HepG2 (cell line): ENCODE measurements at regions not wholly inside any gene's neighbourhood (a gene's known extent, or its start where the extent isn't known, plus 50 kb on each side); places are given as distances from the start of the nearest gene placed in this dataset.

Experiments
- ATAC-seq: fragments of 200-7000 bp; cut with Tn5 transposase; 3 replicates; pipeline ENCODE4 v1.9.1; 2020; ENCODE audit warnings: mild to moderate bottlenecking, moderate library complexity
- BruUV-seq: library from RNA; stranded (reverse); fragments of 400-500 nt; replicated peaks from 2 replicates; lab custom pipeline; 2021; lab: Mats Ljungman, UMichigan
- CTCF ChIA-PET: fragments of 300-600 bp; formaldehyde crosslinking; extraction: SDS; loops from one replicate; lab custom pipeline; 2021; ENCODE audit warnings: low total read pairs, inconsistent platforms, low intra/inter-chr PET ratio; lab: Yijun Ruan, JAX
- POLR2A ChIA-PET: fragments of 350-600 bp; sonication (Branson Sonifier 250); formaldehyde crosslinking; loops from one replicate; lab custom pipeline; 2020; ENCODE audit warnings: antibody characterized with exemption, inconsistent platforms; lab: Yijun Ruan, JAX
- DNase-seq: peaks from one replicate; pipeline ENCODE4 v3.0.0-alpha.2; 2015; ENCODE audit warnings: low spot score
- FAIRE-seq: peaks from 3 replicates; lab custom pipeline; 2011; peaks lifted over from hg19 to GRCh38; lab: Jason Lieb, UNC
- H2AFZ ChIP-seq: one replicate; pipeline ENCODE4 v1.6.1; 2011; ENCODE audit warnings: low read length, inconsistent platforms
- H3K27ac ChIP-seq: fragments of 300-600 bp; 3 replicates; pipeline ENCODE4 v1.8.0; 2011; ENCODE audit warnings: mixed run types, mild to moderate bottlenecking, mixed read lengths, low read length, inconsistent platforms; ENCODE audit not compliant: insufficient read depth; ENCODE audit errors: extremely low read length
- H3K27me3 ChIP-seq, 2 experiments: fragments of 200-600 bp in 1 of 2; 2 replicates in 1 of 2; 3 replicates in 1 of 2; pipeline versions ENCODE4 v1.6.0 to v1.8.0; 2011; ENCODE audit warnings: low read length in 2 of 2, mild to moderate bottlenecking in 2 of 2, moderate library complexity in 2 of 2, inconsistent platforms in 1 of 2; ENCODE audit not compliant: insufficient read depth in 2 of 2, control insufficient read depth in 1 of 2
- H3K36me3 ChIP-seq, 2 experiments: fragments of 200-600 bp in 1 of 2; replicated peaks in 1 of 2; 2 replicates in 1 of 2; 3 replicates in 1 of 2; pipeline versions ENCODE4 v1.5.1 to v1.8.0; 2011; ENCODE audit warnings: low read length in 2 of 2, inconsistent platforms in 1 of 2; ENCODE audit not compliant: insufficient read depth in 2 of 2, control insufficient read depth in 1 of 2
- H3K4me1 ChIP-seq: 2 replicates; pipeline ENCODE4 v1.5.1; 2012; ENCODE audit warnings: low read length, inconsistent platforms; ENCODE audit not compliant: insufficient read depth
- H3K4me2 ChIP-seq: 2 replicates; pipeline ENCODE4 v1.6.0; 2011; ENCODE audit warnings: low read depth, low read length, inconsistent platforms
- H3K4me3 ChIP-seq, 3 experiments: fragments of 200-600 bp in 1 of 3; sonication (generic), shearing (Covaris generic) in 1 of 3; replicated peaks in 1 of 3; 2 replicates each; pipeline ENCODE4 v1.5.1; 2011 to 2016; ENCODE audit warnings: low read length in 3 of 3, inconsistent platforms in 2 of 3, low read depth in 2 of 3, mild to moderate bottlenecking in 2 of 3, control low read depth in 1 of 3, mixed read lengths in 1 of 3; ENCODE audit not compliant: insufficient read depth in 1 of 3
- H3K79me2 ChIP-seq: one replicate; pipeline ENCODE4 v1.6.1; 2011; ENCODE audit warnings: low read length, inconsistent platforms; ENCODE audit not compliant: insufficient read depth
- H3K9ac ChIP-seq: 2 replicates; pipeline ENCODE4 v1.6.0; 2011; ENCODE audit warnings: mild to moderate bottlenecking, low read depth, low read length, inconsistent platforms; ENCODE audit not compliant: insufficient read depth
- H3K9me3 ChIP-seq: 2 replicates; pipeline ENCODE4 v1.5.1; 2012; ENCODE audit warnings: mild to moderate bottlenecking, low read length
- H4K20me1 ChIP-seq: 2 replicates; pipeline ENCODE4 v1.6.0; 2011; ENCODE audit warnings: inconsistent platforms, mild to moderate bottlenecking, low read length, moderate library complexity; ENCODE audit not compliant: insufficient read depth
- EZH2 ChIP-seq: conservative IDR thresholded peaks from 2 replicates; pipeline ENCODE4 v1.6.1; 2012; ENCODE audit warnings: mild to moderate bottlenecking, low read depth, low read length, moderate library complexity
- HIVEP1 ChIP-seq: sonication (generic); formaldehyde crosslinking; IDR thresholded peaks from 2 replicates; pipeline ENCODE4 v1.4.0; 2020; ENCODE audit warnings: mild to moderate bottlenecking, missing genetic modification reagents
- STAG1 ChIP-seq: sonication (generic); formaldehyde crosslinking; IDR thresholded peaks from 2 replicates; pipeline ENCODE4 v1.4.0; 2020; ENCODE audit warnings: missing genetic modification reagents
- ZNF12 ChIP-seq: sonication (generic); formaldehyde crosslinking; IDR thresholded peaks from 2 replicates; pipeline ENCODE4 v1.5.0; 2020; ENCODE audit warnings: missing genetic modification reagents
- ZNF282 ChIP-seq: fragments of 450-650 bp; IDR thresholded peaks from 2 replicates; pipeline ENCODE4 v1.6.1; 2018; ENCODE audit not compliant: partially characterized antibody
- ZNF572 ChIP-seq: sonication (generic); formaldehyde crosslinking; IDR thresholded peaks from 2 replicates; pipeline ENCODE4 v1.5.1; 2020; ENCODE audit warnings: mild to moderate bottlenecking, missing genetic modification reagents
- ZNF674 ChIP-seq: sonication (generic); formaldehyde crosslinking; IDR thresholded peaks from 2 replicates; pipeline ENCODE4 v1.5.0; 2020; ENCODE audit warnings: low read depth, mild to moderate bottlenecking, missing genetic modification reagents
- ZNF724P ChIP-seq: sonication (generic); formaldehyde crosslinking; IDR thresholded peaks from 2 replicates; pipeline ENCODE4 v1.8.0; 2022; ENCODE audit warnings: missing genetic modification reagents, borderline replicate concordance
- WGBS: methylation state at CpG from one replicate; pipeline ENCODE4 v1.1.6; 2017; ENCODE audit warnings: low lambda C conversion rate; 5-methylcytosine and 5-hydroxymethylcytosine counted together
- in situ Hi-C: cut with HindIII; loops from 2 replicates; pipeline ENCODE4 v1.10.0; 2017; ENCODE audit warnings: low pct_unique_long_range_greater_than_20kb; ENCODE audit not compliant: extremely low pct_ligation_motif_present
- intact Hi-C: fragments of 100-400 bp; cut with micrococcal nuclease; formaldehyde crosslinking; loops from one replicate; pipeline ENCODE4 v1.10.0; 2022; ENCODE audit not compliant: unreplicated experiment
- TF ChIP-seq, protein P1 (sequence below): sonication (generic); formaldehyde crosslinking; IDR thresholded peaks from 2 replicates; pipeline ENCODE4 v1.5.0; 2020; ENCODE audit warnings: mild to moderate bottlenecking, low read depth, missing genetic modification reagents, borderline replicate concordance
- TF ChIP-seq, protein P2 (sequence below): sonication (generic); formaldehyde crosslinking; IDR thresholded peaks from 2 replicates; pipeline ENCODE4 v1.4.0; 2020; ENCODE audit warnings: missing genetic modification reagents, mild to moderate bottlenecking, borderline replicate concordance
- TF ChIP-seq, protein P3 (sequence below): sonication (generic); formaldehyde crosslinking; IDR thresholded peaks from 2 replicates; pipeline ENCODE4 v1.4.0; 2020; ENCODE audit warnings: mild to moderate bottlenecking, missing genetic modification reagents

- TF ChIP-seq EZH2, result no peak
- no peak for TF ChIP-seq HIVEP1 (CRISPR knock-in tag)
- TF ChIP-seq, protein P1, sequence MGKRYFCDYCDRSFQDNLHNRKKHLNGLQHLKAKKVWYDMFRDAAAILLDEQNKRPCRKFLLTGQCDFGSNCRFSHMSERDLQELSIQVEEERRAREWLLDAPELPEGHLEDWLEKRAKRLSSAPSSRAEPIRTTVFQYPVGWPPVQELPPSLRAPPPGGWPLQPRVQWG (CRISPR knock-in tag), result no peak
- TF ChIP-seq, protein P2, sequence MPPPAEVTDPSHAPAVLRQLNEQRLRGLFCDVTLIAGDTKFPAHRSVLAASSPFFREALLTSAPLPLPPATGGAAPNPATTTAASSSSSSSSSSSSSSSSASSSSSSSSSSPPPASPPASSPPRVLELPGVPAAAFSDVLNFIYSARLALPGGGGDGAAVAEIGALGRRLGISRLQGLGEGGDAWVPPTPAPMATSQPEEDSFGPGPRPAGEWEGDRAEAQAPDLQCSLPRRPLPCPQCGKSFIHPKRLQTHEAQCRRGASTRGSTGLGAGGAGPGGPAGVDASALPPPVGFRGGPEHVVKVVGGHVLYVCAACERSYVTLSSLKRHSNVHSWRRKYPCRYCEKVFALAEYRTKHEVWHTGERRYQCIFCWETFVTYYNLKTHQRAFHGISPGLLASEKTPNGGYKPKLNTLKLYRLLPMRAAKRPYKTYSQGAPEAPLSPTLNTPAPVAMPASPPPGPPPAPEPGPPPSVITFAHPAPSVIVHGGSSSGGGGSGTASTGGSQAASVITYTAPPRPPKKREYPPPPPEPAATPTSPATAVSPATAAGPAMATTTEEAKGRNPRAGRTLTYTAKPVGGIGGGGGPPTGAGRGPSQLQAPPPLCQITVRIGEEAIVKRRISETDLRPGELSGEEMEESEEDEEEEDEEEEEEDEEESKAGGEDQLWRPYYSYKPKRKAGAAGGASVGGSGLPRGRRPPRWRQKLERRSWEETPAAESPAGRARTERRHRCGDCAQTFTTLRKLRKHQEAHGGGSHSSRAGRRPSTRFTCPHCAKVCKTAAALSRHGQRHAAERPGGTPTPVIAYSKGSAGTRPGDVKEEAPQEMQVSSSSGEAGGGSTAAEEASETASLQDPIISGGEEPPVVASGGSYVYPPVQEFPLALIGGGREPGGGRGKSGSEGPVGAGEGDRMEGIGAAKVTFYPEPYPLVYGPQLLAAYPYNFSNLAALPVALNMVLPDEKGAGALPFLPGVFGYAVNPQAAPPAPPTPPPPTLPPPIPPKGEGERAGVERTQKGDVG (CRISPR knock-in tag), result no peak
- no peak for TF ChIP-seq ZNF572 (CRISPR knock-in tag)
These were observed 176.5 kb downstream of the PSMG1 start (continued) for GRCh38 chr21:39006571-39007311.

DNA sequence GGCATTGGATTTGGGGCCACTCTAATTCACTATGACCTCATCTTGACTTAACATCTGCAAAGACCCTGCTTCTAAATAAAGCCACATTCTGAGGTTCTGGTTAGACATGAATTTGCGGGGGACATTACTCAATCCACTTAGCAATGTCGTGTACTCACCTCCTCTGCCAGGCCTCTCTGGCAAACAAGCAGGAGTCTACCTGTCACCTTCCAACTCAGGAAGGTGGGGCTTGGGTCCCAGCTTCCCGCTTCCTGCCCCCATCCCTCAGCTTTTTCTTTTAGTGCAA is 177.8 kb downstream of the PSMG1 start:
- 63% methylated on average over 3 of the region's 3 CpGs for WGBS
- Histone ChIP-seq H4K20me1 (no peaks in the 10 kb centered on the region), H3K27ac (no peak overlapping the region), H3K9ac (no peak overlapping the region), H3K4me1 (peaks cover 51% of the 10 kb centered on the region), H3K4me2 (peak overlapping the region; percentile 15; the same call in 1 of the 2 replicates), H3K79me2 (no peaks in the 10 kb centered on the region), H3K9me3 (no peaks in the 10 kb centered on the region), H3K4me3 (no peak overlapping the region), H2AFZ (no peak overlapping the region), H3K36me3 (no peaks in the 10 kb centered on the region), H3K27me3 (no peaks in the 10 kb centered on the region)
- in situ Hi-C loops (no loop called here), intact Hi-C loops (no loop called here)
- ATAC-seq (no peak), DNase-seq (no peak), FAIRE-seq (no peak)
- CTCF ChIA-PET, result no interaction called here
- POLR2A ChIA-PET, result no interaction called here
- no TSS peak for BruUV-seq
- TF ChIP-seq ZNF282 (no peak), ZNF12 (no peak), ZNF724P (CRISPR knock-in tag) (no peak), ZNF674 (CRISPR knock-in tag) (no peak), STAG1 (CRISPR knock-in tag) (no peak)
- TF ChIP-seq, protein P3, sequence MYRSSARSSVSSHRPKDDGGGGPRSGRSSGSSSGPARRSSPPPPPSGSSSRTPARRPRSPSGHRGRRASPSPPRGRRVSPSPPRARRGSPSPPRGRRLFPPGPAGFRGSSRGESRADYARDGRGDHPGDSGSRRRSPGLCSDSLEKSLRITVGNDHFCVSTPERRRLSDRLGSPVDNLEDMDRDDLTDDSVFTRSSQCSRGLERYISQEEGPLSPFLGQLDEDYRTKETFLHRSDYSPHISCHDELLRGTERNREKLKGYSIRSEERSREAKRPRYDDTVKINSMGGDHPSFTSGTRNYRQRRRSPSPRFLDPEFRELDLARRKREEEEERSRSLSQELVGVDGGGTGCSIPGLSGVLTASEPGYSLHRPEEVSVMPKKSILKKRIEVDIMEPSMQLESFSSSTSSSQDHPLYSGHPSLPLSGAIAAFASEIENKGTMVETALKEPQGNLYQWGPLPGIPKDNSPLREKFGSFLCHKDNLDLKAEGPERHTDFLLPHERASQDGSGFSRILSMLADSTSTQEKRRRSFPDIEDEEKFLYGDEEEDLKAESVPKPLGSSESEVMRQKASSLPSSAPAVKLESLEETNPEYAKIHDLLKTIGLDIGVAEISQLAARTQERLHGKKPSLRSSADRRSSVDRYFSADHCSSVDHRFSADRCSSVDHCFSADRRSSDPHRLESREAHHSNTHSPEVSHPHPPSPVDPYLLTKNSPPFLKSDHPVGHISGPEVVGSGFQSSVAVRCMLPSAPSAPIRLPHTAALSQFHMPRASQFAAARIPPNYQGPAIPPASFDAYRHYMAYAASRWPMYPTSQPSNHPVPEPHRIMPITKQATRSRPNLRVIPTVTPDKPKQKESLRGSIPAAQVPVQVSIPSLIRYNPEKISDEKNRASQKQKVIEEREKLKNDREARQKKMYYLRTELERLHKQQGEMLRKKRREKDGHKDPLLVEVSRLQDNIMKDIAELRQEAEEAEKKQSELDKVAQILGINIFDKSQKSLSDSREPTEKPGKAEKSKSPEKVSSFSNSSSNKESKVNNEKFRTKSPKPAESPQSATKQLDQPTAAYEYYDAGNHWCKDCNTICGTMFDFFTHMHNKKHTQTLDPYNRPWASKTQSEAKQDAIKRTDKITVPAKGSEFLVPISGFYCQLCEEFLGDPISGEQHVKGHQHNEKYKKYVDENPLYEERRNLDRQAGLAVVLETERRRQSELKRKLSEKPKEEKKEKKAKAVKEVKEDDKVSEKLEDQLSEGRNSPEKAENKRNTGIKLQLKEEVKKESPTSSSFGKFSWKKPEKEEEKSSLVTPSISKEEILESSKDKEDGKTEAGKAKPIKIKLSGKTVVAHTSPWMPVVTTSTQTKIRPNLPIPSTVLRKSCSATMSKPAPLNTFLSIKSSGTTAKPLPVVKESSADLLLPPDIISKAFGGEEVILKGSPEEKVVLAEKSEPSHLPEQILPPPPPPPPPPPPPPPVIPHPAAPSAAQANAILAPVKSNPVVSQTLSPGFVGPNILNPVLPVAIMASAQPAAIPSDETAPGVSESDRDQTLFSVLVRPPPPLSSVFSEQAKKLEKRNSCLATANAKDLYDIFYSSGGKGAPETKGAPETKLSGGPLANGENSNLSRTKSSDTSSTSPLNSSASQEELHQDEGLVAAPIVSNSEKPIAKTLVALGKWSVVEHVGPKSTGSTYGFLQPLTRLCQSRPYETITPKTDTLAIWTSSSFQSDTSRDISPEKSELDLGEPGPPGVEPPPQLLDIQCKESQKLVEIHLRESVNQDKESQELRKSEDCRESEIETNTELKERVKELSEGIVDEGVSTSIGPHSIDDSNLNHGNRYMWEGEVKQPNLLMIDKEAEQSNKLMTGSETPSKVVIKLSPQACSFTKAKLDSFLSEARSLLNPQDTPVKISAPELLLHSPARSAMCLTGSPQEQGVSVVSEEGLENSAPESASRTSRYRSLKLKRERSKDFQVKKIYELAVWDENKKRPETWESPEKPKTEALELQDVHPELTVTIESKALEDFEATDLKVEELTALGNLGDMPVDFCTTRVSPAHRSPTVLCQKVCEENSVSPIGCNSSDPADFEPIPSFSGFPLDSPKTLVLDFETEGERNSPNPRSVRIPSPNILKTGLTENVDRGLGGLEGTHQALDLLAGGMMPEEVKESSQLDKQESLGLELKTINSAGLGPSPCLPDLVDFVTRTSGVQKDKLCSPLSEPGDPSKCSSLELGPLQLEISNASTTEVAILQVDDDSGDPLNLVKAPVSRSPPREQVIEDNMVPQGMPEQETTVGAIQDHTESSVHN (CRISPR knock-in tag), result no peak
